Esophagus squamous epithelium (tissue), 4 donors: ENCODE measurements at regions not wholly inside any gene's neighbourhood (a gene's known extent, or its start where the extent isn't known, plus 50 kb on each side); places are given as distances from the start of the nearest gene placed in this dataset.

ENCODE experiments used
- CTCF ChIP-seq, 6 experiments: fragments of 450-650 bp in 4 of 6; fragments of 200-600 bp in 2 of 6; sonication (generic) in 2 of 6; IDR thresholded peaks; one replicate each; pipeline ENCODE4 v1.5.1; 2016 to 2019; ENCODE audit warnings: antibody characterized with exemption in 6 of 6, mild to moderate bottlenecking in 4 of 6, moderate library complexity in 4 of 6
- POLR2A ChIP-seq, 4 donors: fragments of 450-650 bp; IDR thresholded peaks; one replicate each; pipeline ENCODE4 v1.6.1; 2017; ENCODE audit warnings: antibody characterized with exemption in 4 of 4, mild to moderate bottlenecking in 4 of 4, moderate library complexity in 3 of 4

GRCh38 chr16:73204359-73205152, 156.6 kb upstream of the ZFHX3 start:
- TF ChIP-seq CTCF (IDR thresholded peaks at IDR 0.05) (no peak), POLR2A (IDR thresholded peaks at IDR 0.05) (no peak)
